ENCODE measurements at regions not wholly inside any gene's neighbourhood (a gene's known extent, or its start where the extent isn't known, plus 50 kb on each side); places are given as distances from the start of the nearest gene placed in this dataset.

- no peak for DNase-seq (ENCODE audit: low spot score)
- Histone ChIP-seq H3K4me3 (no peak overlapping the region), H3K27ac (no peak overlapping the region)
- no peak for TF ChIP-seq CTCF (IDR thresholded peaks at IDR 0.05)
Measured at GRCh38 chr1:195085196-195085595, 1523.0 kb downstream of the KCNT2 start.

GRCh38 chr1:195082183-195082582, 1526.1 kb downstream of the KCNT2 start:
- H3K4me3 ChIP-seq: no peak overlapping the region
- no peak for TF ChIP-seq CTCF (IDR thresholded peaks at IDR 0.05)
- DNase-seq (ENCODE audit: low spot score): no peak
- no peak overlapping the region for H3K27ac ChIP-seq

- TF ChIP-seq CTCF (IDR thresholded peaks at IDR 0.05): no peak
- DNase-seq (ENCODE audit: low spot score): no peak
- H3K27ac ChIP-seq: no peak overlapping the region
- H3K4me3 ChIP-seq: no peak overlapping the region
Measured at GRCh38 chr1:195076682-195077081, 1531.6 kb downstream of the KCNT2 start.

- H3K27ac ChIP-seq: no peak overlapping the region
- no peak for TF ChIP-seq CTCF (IDR thresholded peaks at IDR 0.05)
- H3K4me3 ChIP-seq: no peak overlapping the region
- no peak for DNase-seq (ENCODE audit: low spot score)
Measured at GRCh38 chr1:195075973-195076372, 1532.3 kb downstream of the KCNT2 start.

GRCh38 chr1:195071461-195071860, 1536.8 kb downstream of the KCNT2 start:
- Histone ChIP-seq H3K4me3 (no peak overlapping the region), H3K27ac (no peak overlapping the region)
- no peak for DNase-seq (ENCODE audit: low spot score)
- TF ChIP-seq CTCF (IDR thresholded peaks at IDR 0.05): no peak

- Histone ChIP-seq H3K27ac (no peak overlapping the region), H3K4me3 (no peak overlapping the region)
- no peak for DNase-seq (ENCODE audit: low spot score)
- TF ChIP-seq CTCF (IDR thresholded peaks at IDR 0.05): no peak
Measured at GRCh38 chr1:195065437-195065836, 1542.8 kb downstream of the KCNT2 start.

- Histone ChIP-seq H3K4me3 (no peak overlapping the region), H3K27ac (no peak overlapping the region)
- TF ChIP-seq CTCF (IDR thresholded peaks at IDR 0.05): no peak
- no peak for DNase-seq (ENCODE audit: low spot score)
Measured at GRCh38 chr1:195064358-195064757, 1543.9 kb downstream of the KCNT2 start.
